ENCODE measurements at regions not wholly inside any gene's neighbourhood (a gene's known extent, or its start where the extent isn't known, plus 50 kb on each side); places are given as distances from the start of the nearest gene placed in this dataset.

GRCh38 chr20:23200914-23201313 is 114.8 kb upstream of the CD93 start:
- DNase-seq: peak; percentile 64

DNA sequence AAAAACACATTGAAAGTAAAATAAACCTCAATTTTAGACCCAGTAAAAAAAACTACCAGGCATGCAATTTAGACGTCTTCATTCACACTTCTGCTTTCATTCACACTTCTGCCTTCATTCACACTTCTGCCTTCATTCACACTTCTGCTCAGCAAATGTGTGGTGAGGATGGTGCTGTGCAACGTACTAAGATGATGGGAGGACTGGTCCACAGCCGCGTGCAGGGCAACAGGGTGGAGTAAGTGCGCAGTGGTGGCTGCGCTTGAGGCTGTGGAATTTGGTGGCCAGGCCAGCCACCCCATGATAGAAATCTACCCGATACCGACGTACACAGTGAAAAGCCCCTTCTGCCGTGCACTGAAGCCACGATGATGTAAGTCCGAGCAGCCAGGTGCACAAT is 114.3 kb upstream of the CD93 start:
- no peak for DNase-seq

DNA sequence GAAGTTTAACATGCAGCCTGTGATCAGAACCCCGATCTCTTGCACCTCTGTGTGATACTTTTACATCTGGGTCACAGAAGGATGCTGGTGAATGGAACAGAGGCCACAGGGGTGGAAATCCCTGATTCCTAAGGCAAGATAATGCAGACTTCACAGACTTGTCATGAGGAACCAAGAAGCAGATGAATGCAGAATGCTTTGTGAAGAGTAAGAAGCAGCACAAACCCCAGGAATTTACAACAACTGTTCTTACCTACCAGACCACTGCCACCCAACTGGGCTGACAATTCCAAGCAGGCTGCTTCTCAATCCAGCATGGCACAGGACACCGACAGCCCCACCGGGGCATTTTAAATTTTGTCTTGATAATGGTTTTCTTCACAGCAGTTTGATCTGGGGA is 113.2 kb upstream of the CD93 start:
- DNase-seq: no peak

DNA sequence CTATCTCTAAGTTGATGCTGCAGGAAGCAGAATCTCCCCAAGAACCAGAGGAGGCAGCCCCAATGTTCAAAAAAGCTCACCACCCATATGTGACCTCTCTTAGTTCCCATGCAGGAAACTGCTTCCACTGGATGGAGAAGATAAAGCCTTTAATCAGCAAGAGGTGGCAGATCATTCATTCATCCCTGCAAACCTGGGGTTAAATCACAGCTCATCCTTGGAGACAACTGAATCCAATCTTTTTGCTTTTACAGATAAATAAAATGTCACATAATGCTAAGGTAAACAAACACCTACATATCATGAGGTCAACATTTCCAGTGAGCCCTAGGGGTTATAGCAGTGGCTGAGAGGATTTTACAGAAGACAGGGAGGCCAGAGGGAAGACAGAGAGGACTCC is 112.7 kb upstream of the CD93 start:
- no peak for DNase-seq

- no peak for DNase-seq
These were observed 111.7 kb upstream of the CD93 start for GRCh38 chr20:23197836-23198235.

DNA sequence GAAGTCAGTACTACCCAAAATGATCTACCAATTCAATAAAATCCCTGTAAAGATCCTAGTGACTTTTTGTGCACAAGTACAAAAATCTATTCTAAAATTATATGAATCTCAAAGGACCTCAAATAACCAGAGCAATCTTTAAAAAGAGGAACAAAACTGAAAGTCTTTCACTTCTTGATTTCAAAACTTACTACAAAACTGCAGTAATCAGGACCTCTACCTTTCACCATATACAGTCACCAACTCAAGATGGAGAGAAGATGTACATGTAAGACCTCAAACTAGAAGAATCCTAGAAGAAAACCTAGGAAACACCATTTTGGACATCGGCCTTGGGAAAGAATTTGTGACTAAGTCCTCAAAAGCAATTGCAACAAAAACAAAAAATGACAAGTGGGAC is 109.5 kb upstream of the CD93 start:
- DNase-seq: no peak

- DNase-seq: no peak
These were observed 107.8 kb upstream of the CD93 start for GRCh38 chr20:23193801-23194384.

DNA sequence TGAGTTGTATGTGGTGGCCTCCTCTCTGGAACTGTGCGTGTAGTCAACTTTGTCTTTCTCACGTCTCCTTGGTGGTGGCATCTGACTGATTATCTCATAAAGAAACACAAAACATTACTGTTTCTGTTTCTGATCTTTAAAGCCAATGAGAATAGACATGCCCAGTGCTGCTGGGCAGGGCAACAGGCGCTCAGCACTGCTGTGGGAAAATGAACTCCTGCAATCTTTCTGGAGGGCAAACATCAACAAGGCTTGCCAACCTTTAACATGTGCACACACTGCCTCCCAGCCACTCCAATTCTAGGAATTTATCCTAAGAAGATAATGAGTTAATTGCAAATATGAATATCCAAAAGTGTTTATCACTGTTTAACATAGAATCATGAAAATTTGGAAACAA is 106.3 kb upstream of the CD93 start:
- no peak for DNase-seq

DNA sequence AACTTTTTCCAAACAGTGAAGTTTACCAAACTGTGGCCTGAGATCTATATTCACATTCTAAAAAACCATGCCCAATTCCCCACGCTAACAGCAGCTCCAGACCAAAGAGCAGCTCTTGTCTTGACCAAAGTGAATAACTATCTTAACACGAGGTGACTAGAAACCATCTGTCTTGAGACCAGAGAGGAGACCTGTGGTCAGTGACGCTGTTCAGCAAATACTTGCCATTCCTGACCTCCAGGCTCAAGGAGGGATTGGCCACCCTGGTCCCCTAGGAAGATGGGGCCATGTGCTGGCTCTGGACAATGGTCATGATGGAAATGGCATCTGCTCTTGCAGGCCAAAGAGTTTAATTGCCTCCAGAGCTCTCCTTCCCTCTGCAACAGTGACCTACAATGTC is 104.4 kb upstream of the CD93 start:
- no peak for DNase-seq

- no peak for DNase-seq
These were observed 103.7 kb upstream of the CD93 start for GRCh38 chr20:23189854-23190253.

- DNase-seq: no peak
These were observed 103.2 kb upstream of the CD93 start for GRCh38 chr20:23189341-23189740.

GRCh38 chr20:23188377-23189169 is 102.4 kb upstream of the CD93 start:
- DNase-seq: no peak

DNA sequence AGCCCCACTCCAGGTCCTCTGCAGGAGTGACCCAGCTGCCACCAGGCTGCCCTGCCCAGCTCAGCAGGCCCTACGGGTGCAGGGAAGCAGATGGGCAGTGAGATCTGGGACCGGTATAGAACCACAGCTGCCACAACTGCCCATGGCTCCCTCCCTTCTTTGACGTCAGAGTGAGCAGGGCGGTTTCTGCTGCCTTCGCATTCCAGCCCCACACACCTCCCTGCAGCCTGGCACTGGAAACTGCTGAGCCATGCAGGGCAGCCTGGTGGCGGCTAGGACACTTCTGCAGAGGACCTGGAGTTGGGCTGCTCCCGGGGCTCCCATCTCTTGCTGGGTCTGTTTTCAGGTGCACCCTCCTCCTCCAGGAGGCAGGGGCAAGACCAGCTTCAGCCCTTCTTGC is 101.6 kb upstream of the CD93 start:
- DNase-seq: peak; percentile 84

GRCh38 chr20:23186808-23187207 is 100.7 kb upstream of the CD93 start:
- DNase-seq: peak; percentile 31

DNA sequence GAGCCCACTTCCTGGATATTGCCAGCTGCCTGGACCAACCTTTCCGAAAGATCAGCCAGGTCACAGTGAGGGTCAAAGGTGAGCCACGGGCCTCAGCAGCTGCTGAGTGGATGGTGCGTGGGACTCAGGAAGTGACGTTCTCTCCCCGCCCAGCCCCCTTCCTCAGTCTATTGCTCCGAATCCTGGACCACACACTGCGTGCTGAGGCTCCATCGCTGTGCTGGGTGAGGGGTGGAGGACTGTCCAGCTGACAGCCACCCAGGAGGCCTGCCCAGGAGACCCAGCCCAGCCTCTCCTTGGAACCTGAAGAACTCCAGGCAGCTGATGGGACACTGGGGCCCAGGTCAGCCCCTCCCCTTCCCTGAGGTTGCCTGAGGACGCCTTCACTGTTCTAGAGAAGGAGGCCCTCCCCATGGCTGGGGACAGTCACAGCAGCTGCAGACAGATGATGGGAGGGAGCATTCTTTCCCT is 94.4 kb upstream of the CD93 start:
- DNase-seq: peak; percentile 78

DNA sequence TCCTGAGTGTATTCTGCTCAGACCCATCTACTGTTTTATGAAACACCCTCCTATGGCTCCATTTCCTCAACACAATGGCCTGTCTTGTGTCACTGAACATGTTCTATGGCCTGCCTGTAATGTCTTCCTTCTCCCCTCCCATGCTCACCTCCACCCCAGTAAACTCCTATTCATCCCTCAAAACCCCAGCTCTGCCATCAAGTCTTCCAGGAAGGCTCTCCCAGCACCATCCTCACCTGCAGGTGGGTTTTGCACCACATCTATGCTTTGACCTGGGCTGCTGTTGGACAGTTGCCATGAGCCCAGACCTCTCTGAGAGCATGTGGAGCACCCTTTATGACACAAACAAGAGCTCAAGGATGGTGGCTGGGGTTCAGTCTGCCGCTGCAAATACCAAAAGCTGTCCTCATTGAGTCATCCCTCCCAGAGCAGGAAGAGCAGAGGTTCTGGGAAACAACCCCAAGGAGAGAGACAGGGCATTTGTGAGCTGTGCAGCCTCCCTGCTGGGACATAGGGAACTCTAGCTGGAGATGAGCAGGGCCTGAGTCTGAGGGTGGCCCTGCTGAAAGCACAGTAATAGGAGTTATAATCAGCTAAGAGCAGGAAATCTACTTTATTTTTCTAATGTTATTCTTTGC is 93.8 kb upstream of the CD93 start:
- no peak for DNase-seq

DNA sequence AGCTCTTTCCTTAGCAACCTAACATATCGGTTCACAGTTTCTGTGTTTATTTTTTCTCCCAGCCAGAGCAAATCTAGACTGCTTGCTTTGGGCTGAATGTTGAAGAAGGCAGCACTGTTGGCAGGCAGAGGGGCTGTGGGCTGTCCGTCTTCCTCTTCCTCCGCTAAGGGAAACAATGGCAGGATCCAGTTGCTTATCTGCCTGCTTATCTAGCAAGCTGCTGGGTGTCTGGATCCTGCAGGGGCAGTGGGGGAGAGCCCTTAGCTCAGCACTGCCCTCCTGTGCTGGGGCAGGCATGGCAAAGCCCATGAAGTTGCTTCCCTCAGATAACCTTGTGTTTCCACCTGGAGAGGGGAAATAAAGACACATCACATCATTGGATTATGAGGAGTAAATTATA is 92.7 kb upstream of the CD93 start:
- DNase-seq: no peak

DNA sequence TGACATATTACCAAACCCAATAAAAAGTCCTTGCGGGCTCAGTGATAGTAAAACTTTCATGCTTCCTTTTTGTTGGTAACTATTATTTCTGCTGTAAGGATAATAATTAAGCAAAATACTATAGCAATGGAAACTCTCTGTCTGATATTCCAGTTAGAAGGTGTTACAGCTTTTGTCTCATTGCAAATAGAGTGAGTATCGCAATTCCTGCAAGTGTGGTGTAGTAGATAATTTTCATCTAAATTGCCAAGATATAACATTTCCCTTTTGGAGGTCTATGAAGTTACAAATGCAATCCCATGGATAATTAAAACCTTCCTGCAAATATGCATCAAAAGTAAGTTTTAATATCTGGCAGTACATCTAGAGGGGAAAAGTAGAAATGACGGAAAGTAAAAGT is 88.7 kb upstream of the CD93 start:
- no peak for DNase-seq

GRCh38 chr20:23167431-23167830 is 81.3 kb upstream of the CD93 start:
- DNase-seq: no peak

DNA sequence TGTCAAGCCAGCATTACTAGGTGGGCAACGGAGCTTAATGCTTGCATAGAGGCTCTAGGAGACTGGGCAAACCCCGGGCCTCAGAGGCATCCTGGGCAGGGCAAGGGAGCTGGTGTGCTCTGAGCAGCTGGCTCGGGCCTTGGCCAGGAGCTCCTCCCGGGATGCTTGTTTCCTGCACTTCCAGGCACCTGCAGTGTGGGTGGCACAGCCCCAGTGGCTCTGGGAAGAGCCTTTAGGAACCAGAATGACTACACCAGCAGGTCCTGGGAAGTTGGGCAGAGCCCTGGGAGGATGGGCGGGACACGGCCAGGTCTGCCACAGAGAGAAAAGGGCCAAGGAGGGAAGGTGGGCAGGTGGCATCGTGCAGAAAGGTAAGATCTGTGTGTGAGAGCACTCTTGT is 80.4 kb upstream of the CD93 start:
- DNase-seq: no peak

DNA sequence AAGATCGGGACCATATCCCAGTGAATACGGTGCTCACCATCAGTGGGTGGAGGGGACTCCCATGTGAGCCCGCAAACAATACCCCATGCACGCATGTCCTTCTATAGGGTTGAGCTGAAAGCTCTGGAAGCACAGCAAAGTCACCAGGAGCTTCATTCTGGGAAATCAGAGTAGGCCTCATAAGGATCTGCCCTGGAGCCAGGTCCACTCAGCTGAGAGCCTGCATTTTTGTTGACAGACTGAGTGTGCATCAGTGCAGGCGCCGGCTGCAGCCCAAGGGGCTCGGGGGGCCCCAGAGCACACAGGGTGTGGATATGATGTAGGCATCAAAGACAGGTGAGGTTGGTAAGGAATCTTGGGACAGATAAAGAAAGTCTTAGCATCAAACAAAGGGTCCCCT is 79.8 kb upstream of the CD93 start:
- DNase-seq: no peak

DNA sequence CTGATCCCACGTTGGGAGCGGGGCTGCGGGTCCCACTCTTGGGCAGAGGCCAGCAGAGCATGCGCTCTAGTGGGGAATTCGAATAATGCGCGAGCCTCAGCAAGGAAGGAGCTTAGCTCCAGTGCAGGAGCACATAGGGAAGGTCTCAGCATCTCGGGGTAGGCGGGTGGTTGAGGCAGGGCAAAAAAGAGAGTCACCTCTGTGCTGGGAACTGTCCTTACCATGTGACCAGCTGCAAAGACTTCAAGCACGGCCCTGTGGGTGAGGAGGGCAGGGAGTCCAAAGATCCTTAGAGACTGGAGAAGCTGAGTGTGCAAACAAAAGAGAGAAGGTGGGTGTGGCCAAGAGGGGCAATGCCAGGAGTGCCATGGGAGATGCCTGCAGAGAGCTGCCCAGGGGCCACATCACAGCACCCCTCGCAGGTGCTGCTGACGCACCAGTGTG is 79.2 kb upstream of the CD93 start:
- DNase-seq: no peak

- no peak for DNase-seq
These were observed 78.1 kb upstream of the CD93 start for GRCh38 chr20:23164176-23164601.

DNA sequence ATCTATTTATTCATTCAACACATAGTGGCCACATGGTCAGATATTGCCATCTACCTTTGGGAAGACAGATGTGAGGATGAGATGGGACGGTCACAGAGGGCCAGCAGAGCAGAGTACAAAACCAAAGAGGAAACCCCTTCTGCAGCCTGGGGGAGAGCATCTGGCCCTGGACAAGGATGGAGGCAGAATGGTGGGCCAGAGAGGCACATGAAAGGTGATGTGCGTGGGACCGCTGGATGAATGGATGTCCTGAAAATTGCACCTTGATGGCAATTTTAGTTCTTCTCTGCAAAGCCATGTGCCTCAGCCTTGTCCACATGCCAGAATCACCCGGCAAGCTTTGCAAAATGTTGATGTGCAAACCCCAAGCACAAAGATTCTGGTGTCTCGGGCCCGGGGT is 77.4 kb upstream of the CD93 start:
- no peak for DNase-seq
